Left forelimb (tissue), 1 donor: ENCODE measurements at regions not wholly inside any gene's neighbourhood (a gene's known extent, or its start where the extent isn't known, plus 50 kb on each side); places are given as distances from the start of the nearest gene placed in this dataset.

ENCODE experiments used
- DNase-seq: peaks from one replicate; pipeline ENCODE4 v3.0.0-alpha.2; 2018; ENCODE audit warnings: low spot score

- DNase-seq, result no peak
These were observed 147.4 kb upstream of the STK17B start for GRCh38 chr2:196318517-196319377.

- DNase-seq, result no peak
These were observed 151.8 kb upstream of the STK17B start for GRCh38 chr2:196322973-196323810.

GRCh38 chr2:196324211-196324610 is 152.8 kb upstream of the STK17B start:
- no peak for DNase-seq

GRCh38 chr2:196328088-196328680 is 156.8 kb upstream of the STK17B start:
- DNase-seq, result no peak

GRCh38 chr2:196329959-196330358 is 158.6 kb upstream of the STK17B start:
- no peak for DNase-seq

GRCh38 chr2:196330645-196331044 is 159.3 kb upstream of the STK17B start:
- DNase-seq, result no peak

- DNase-seq, result no peak
These were observed 159.8 kb upstream of the STK17B start for GRCh38 chr2:196331143-196331542.

- DNase-seq, result no peak
These were observed 160.5 kb upstream of the STK17B start for GRCh38 chr2:196331851-196332250.

- DNase-seq, result no peak
These were observed 162.0 kb upstream of the STK17B start for GRCh38 chr2:196333397-196333796.

- no peak for DNase-seq
These were observed 163.3 kb upstream of the STK17B start for GRCh38 chr2:196334710-196335109.

GRCh38 chr2:196335221-196335634 is 163.8 kb upstream of the STK17B start:
- no peak for DNase-seq

GRCh38 chr2:196336207-196336606 is 164.8 kb upstream of the STK17B start:
- DNase-seq, result no peak

- no peak for DNase-seq
These were observed 165.3 kb upstream of the STK17B start for GRCh38 chr2:196336715-196337114.

GRCh38 chr2:196337208-196337953 is 166.0 kb upstream of the STK17B start:
- DNase-seq, result no peak

GRCh38 chr2:196338440-196338839 is 167.1 kb upstream of the STK17B start:
- no peak for DNase-seq

- no peak for DNase-seq
These were observed 170.0 kb upstream of the STK17B start for GRCh38 chr2:196341277-196341841.

- DNase-seq, result no peak
These were observed 173.0 kb upstream of the STK17B start for GRCh38 chr2:196344397-196344796.

GRCh38 chr2:196353717-196354116 is 182.3 kb upstream of the STK17B start:
- no peak for DNase-seq

GRCh38 chr2:196354186-196354585 is 182.8 kb upstream of the STK17B start:
- no peak for DNase-seq

- DNase-seq, result no peak
These were observed 185.0 kb upstream of the STK17B start for GRCh38 chr2:196356332-196356731.

- no peak for DNase-seq
These were observed 189.3 kb upstream of the STK17B start for GRCh38 chr2:196360650-196361049.
